H1 (cell line): ENCODE measurements at regions not wholly inside any gene's neighbourhood (a gene's known extent, or its start where the extent isn't known, plus 50 kb on each side); places are given as distances from the start of the nearest gene placed in this dataset.

Source experiments
- EP300 ChIP-seq, 2 experiments: IDR thresholded peaks; 1 replicate in 1 of 2; 2 replicates in 1 of 2; pipeline ENCODE4 v1.6.1; 2011 to 2012; ENCODE audit warnings: low read depth in 2 of 2, low read length in 2 of 2, mild to moderate bottlenecking in 2 of 2, borderline replicate concordance in 1 of 2, inconsistent platforms in 1 of 2, moderate library complexity in 1 of 2
- EZH2 ChIP-seq: fragments of 200-600 bp; sonication (generic); IDR thresholded peaks from 2 replicates; pipeline ENCODE4 v1.7.1; 2012; ENCODE audit warnings: low read depth, mild to moderate bottlenecking, moderate library complexity, low read length, inconsistent platforms; ENCODE audit not compliant: severe bottlenecking
- HDAC6 ChIP-seq: IDR thresholded peaks from one replicate; pipeline ENCODE4 v1.7.1; 2012; ENCODE audit warnings: low read depth, mild to moderate bottlenecking, inconsistent platforms, low read length, moderate library complexity
- JUND ChIP-seq: IDR thresholded peaks from 2 replicates; pipeline ENCODE4 v1.6.1; 2011; ENCODE audit warnings: mild to moderate bottlenecking, improper control_type of control experiment, low read length
- KDM5A ChIP-seq: fragments of 200-600 bp; IDR thresholded peaks from 2 replicates; pipeline ENCODE4 v1.7.1; 2012; ENCODE audit warnings: mild to moderate bottlenecking, low read length, inconsistent platforms, mixed read lengths
- MAFK ChIP-seq: IDR thresholded peaks from 2 replicates; pipeline ENCODE4 v1.6.1; 2012; ENCODE audit warnings: low read depth, mild to moderate bottlenecking, improper control_type of control experiment, low read length
- POLR2A ChIP-seq, 2 experiments: IDR thresholded peaks; 1 replicate in 1 of 2; 2 replicates in 1 of 2; pipeline ENCODE4 v1.6.1; 2011; ENCODE audit warnings: low read depth in 2 of 2, low read length in 2 of 2, mild to moderate bottlenecking in 2 of 2; ENCODE audit errors: control extremely low read depth in 1 of 2
- POLR2AphosphoS5 ChIP-seq: IDR thresholded peaks from 2 replicates; pipeline ENCODE4 v1.6.1; 2011; ENCODE audit warnings: low read depth, low read length
- SP1 ChIP-seq: IDR thresholded peaks from 2 replicates; pipeline ENCODE4 v1.6.1; 2011; ENCODE audit warnings: low read depth, low read length
- SP2 ChIP-seq: IDR thresholded peaks from 2 replicates; pipeline ENCODE4 v1.6.1; 2012; ENCODE audit warnings: mild to moderate bottlenecking, low read length, inconsistent platforms
- SUZ12 ChIP-seq: fragments of 200-600 bp; sonication (generic); IDR thresholded peaks from 2 replicates; pipeline ENCODE4 v1.6.1; 2012; ENCODE audit warnings: mild to moderate bottlenecking, inconsistent platforms, low read length, moderate library complexity, mixed read lengths
- YY1 ChIP-seq: IDR thresholded peaks from 2 replicates; pipeline ENCODE4 v1.6.1; 2011; ENCODE audit warnings: low read depth, mild to moderate bottlenecking, low read length
- TF ChIP-seq, protein P1 (sequence below), 3 experiments: IDR thresholded peaks; 1 replicate in 2 of 3; 2 replicates in 1 of 3; pipeline versions ENCODE4 v1.5.1 to v1.6.1; 2011; ENCODE audit warnings: low read length in 3 of 3, mild to moderate bottlenecking in 3 of 3, inconsistent platforms in 2 of 3, low read depth in 1 of 3, moderate library complexity in 1 of 3; ENCODE audit not compliant: insufficient read depth in 1 of 3; ENCODE audit errors: control extremely low read depth in 1 of 3
- TF ChIP-seq, protein P2 (sequence below): IDR thresholded peaks from 2 replicates; pipeline ENCODE4 v1.6.1; 2012; ENCODE audit warnings: low read length, inconsistent platforms

DNA sequence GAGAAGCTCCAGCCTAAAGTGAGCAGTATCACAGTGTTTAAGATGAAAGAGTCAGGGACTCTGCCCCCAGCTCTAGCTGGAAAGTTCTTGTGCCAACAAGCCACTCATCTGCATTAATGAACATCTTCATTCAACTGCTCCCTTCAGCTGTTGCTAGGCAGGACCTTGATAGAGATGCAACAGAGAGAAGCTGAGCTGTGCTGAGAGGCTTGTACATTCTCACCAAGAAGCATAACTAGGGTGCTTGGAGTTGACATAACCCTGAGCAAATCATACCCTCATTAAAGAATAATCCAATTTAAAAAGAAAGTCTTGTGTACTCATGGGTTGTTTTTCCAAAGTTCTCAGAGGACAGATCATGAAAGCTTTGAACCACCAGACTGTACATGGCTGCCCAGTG is 63.2 kb downstream of the ATXN3L start:
- TF ChIP-seq, protein P1, sequence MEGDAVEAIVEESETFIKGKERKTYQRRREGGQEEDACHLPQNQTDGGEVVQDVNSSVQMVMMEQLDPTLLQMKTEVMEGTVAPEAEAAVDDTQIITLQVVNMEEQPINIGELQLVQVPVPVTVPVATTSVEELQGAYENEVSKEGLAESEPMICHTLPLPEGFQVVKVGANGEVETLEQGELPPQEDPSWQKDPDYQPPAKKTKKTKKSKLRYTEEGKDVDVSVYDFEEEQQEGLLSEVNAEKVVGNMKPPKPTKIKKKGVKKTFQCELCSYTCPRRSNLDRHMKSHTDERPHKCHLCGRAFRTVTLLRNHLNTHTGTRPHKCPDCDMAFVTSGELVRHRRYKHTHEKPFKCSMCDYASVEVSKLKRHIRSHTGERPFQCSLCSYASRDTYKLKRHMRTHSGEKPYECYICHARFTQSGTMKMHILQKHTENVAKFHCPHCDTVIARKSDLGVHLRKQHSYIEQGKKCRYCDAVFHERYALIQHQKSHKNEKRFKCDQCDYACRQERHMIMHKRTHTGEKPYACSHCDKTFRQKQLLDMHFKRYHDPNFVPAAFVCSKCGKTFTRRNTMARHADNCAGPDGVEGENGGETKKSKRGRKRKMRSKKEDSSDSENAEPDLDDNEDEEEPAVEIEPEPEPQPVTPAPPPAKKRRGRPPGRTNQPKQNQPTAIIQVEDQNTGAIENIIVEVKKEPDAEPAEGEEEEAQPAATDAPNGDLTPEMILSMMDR (IDR thresholded peaks at IDR 0.05; ENCODE audit: control extremely low read depth in 1 of 3, insufficient read depth in 1 of 3, low read depth in 1 of 3, low read length in 3 of 3) = no peak
- TF ChIP-seq HDAC6 = no peak
- no peak for TF ChIP-seq SUZ12
- TF ChIP-seq EP300 (IDR thresholded peaks at IDR 0.05; ENCODE audit: borderline replicate concordance in 1 of 2, low read depth in 2 of 2, low read length in 2 of 2) = no peak
- no peak for TF ChIP-seq POLR2A (IDR thresholded peaks at IDR 0.05; ENCODE audit: control extremely low read depth in 1 of 2, low read depth in 2 of 2, low read length in 2 of 2)
- TF ChIP-seq JUND = no peak
- TF ChIP-seq SP2 = no peak
- no peak for TF ChIP-seq YY1
- no peak for TF ChIP-seq POLR2AphosphoS5
- no peak for TF ChIP-seq SP1
- TF ChIP-seq KDM5A = no peak
- no peak for TF ChIP-seq EZH2
- TF ChIP-seq, protein P2, sequence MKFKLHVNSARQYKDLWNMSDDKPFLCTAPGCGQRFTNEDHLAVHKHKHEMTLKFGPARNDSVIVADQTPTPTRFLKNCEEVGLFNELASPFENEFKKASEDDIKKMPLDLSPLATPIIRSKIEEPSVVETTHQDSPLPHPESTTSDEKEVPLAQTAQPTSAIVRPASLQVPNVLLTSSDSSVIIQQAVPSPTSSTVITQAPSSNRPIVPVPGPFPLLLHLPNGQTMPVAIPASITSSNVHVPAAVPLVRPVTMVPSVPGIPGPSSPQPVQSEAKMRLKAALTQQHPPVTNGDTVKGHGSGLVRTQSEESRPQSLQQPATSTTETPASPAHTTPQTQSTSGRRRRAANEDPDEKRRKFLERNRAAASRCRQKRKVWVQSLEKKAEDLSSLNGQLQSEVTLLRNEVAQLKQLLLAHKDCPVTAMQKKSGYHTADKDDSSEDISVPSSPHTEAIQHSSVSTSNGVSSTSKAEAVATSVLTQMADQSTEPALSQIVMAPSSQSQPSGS = no peak
- no peak for TF ChIP-seq MAFK
